Astrocyte (in vitro differentiated cells and primary cell): ENCODE measurements at regions not wholly inside any gene's neighbourhood (a gene's known extent, or its start where the extent isn't known, plus 50 kb on each side); places are given as distances from the start of the nearest gene placed in this dataset.

Experiments used
- DNase-seq: peaks from one replicate; pipeline ENCODE4 v3.0.0-alpha.2; 2010; ENCODE audit warnings: low read depth
- FAIRE-seq: peaks from 2 replicates; lab custom pipeline; 2011; peaks lifted over from hg19 to GRCh38; lab: Jason Lieb, UNC
- H2AFZ ChIP-seq: 2 replicates; pipeline ENCODE4 v1.6.0; 2012; ENCODE audit warnings: low read depth, low read length, inconsistent platforms
- H3K27ac ChIP-seq: 2 replicates; pipeline ENCODE4 v1.5.1; 2011; ENCODE audit warnings: low read depth, low read length, inconsistent platforms
- H3K27me3 ChIP-seq: 2 replicates; pipeline ENCODE4 v1.6.0; 2011; ENCODE audit warnings: low read length, inconsistent platforms; ENCODE audit not compliant: insufficient read depth
- H3K36me3 ChIP-seq: 2 replicates; pipeline ENCODE4 v1.5.1; 2011; ENCODE audit warnings: low read length, inconsistent platforms; ENCODE audit not compliant: insufficient read depth
- H3K4me1 ChIP-seq: 2 replicates; pipeline ENCODE4 v1.5.1; 2011; ENCODE audit warnings: low read length, inconsistent platforms; ENCODE audit not compliant: insufficient read depth
- H3K4me2 ChIP-seq: 2 replicates; pipeline ENCODE4 v1.6.0; 2012; ENCODE audit warnings: low read length, inconsistent platforms
- H3K4me3 ChIP-seq: 2 replicates; pipeline ENCODE4 v1.5.1; 2011; ENCODE audit warnings: low read depth, mild to moderate bottlenecking, low read length, inconsistent platforms; ENCODE audit not compliant: insufficient read depth
- H3K79me2 ChIP-seq: 2 replicates; pipeline ENCODE4 v1.6.0; 2012; ENCODE audit warnings: mild to moderate bottlenecking, low read length, inconsistent platforms; ENCODE audit not compliant: insufficient read depth
- H3K9ac ChIP-seq: 2 replicates; pipeline ENCODE4 v1.6.0; 2012; ENCODE audit warnings: mild to moderate bottlenecking, low read length, inconsistent platforms
- H3K9me3 ChIP-seq: 2 replicates; pipeline ENCODE4 v1.5.1; 2012; ENCODE audit warnings: low read depth, mild to moderate bottlenecking, low read length, inconsistent platforms; ENCODE audit not compliant: insufficient read depth
- H4K20me1 ChIP-seq: 2 replicates; pipeline ENCODE4 v1.6.0; 2012; ENCODE audit warnings: low read length, inconsistent platforms; ENCODE audit not compliant: insufficient read depth
- H3K27ac Mint-ChIP-seq: one replicate; pipeline ENCODE4 v1.8.0; 2021; ENCODE audit warnings: mild to moderate bottlenecking, mixed read lengths; ENCODE audit not compliant: unreplicated experiment
- H3K27me3 Mint-ChIP-seq: one replicate; pipeline ENCODE4 v1.8.0; 2021; ENCODE audit warnings: low read depth, mixed read lengths; ENCODE audit not compliant: unreplicated experiment
- H3K36me3 Mint-ChIP-seq: one replicate; pipeline ENCODE4 v1.8.0; 2021; ENCODE audit warnings: low read depth, mixed read lengths; ENCODE audit not compliant: unreplicated experiment
- H3K4me1 Mint-ChIP-seq: one replicate; pipeline ENCODE4 v1.8.0; 2021; ENCODE audit warnings: low read depth, mixed read lengths; ENCODE audit not compliant: unreplicated experiment
- H3K4me3 Mint-ChIP-seq: one replicate; pipeline ENCODE4 v1.8.0; 2021; ENCODE audit warnings: mild to moderate bottlenecking, moderate library complexity, mixed read lengths; ENCODE audit not compliant: unreplicated experiment
- H3K9me3 Mint-ChIP-seq: one replicate; pipeline ENCODE4 v1.8.0; 2021; ENCODE audit warnings: mild to moderate bottlenecking, mixed read lengths; ENCODE audit not compliant: unreplicated experiment
- CTCF ChIP-seq: IDR thresholded peaks from 2 replicates; pipeline ENCODE4 v1.5.1; 2011; ENCODE audit warnings: low read depth, mild to moderate bottlenecking, inconsistent platforms, low read length, moderate library complexity; ENCODE audit not compliant: insufficient read depth
- EZH2 ChIP-seq: IDR thresholded peaks from 2 replicates; pipeline ENCODE4 v1.6.1; 2012; ENCODE audit warnings: mild to moderate bottlenecking, low read length, inconsistent platforms; ENCODE audit not compliant: insufficient read depth

GRCh38 chr10:64014281-64014680 is 493.1 kb downstream of the REEP3 start:
- Histone ChIP-seq H3K9me3 (peaks cover 4% of the 10 kb centered on the region), H4K20me1 (no peaks in the 10 kb centered on the region), H3K4me3 (no peak overlapping the region), H2AFZ (no peak overlapping the region), H3K36me3 (no peaks in the 10 kb centered on the region), H3K79me2 (no peaks in the 10 kb centered on the region), H3K4me2 (no peak overlapping the region), H3K27ac (no peak overlapping the region), H3K27me3 (no peaks in the 10 kb centered on the region), H3K4me1 (no peaks in the 10 kb centered on the region), H3K9ac (no peak overlapping the region)
- H3K4me3 Mint-ChIP-seq: no peak overlapping the region
- H3K9me3 Mint-ChIP-seq: no peaks in the 10 kb centered on the region
- H3K36me3 Mint-ChIP-seq: no peaks in the 10 kb centered on the region
- H3K4me1 Mint-ChIP-seq: peaks cover 6% of the 10 kb centered on the region
- no peak overlapping the region for H3K27ac Mint-ChIP-seq
- H3K27me3 Mint-ChIP-seq: no peaks in the 10 kb centered on the region
- DNase-seq (no peak), FAIRE-seq (no peak)
- TF ChIP-seq CTCF (no peak), EZH2 (no peak)

GRCh38 chr10:64023926-64024470 is 502.8 kb downstream of the REEP3 start:
- Mint-ChIP-seq H3K4me3 (no peak overlapping the region), H3K36me3 (peaks cover 1% of the 10 kb centered on the region), H3K27me3 (no peaks in the 10 kb centered on the region), H3K27ac (no peak overlapping the region), H3K4me1 (no peaks in the 10 kb centered on the region), H3K9me3 (peaks cover 7% of the 10 kb centered on the region)
- Histone ChIP-seq H3K27me3 (no peaks in the 10 kb centered on the region), H3K4me1 (no peaks in the 10 kb centered on the region), H3K9ac (no peak overlapping the region), H4K20me1 (no peaks in the 10 kb centered on the region), H3K9me3 (no peaks in the 10 kb centered on the region), H3K4me2 (no peak overlapping the region), H3K27ac (no peak overlapping the region), H3K4me3 (no peak overlapping the region), H3K36me3 (no peaks in the 10 kb centered on the region), H3K79me2 (no peaks in the 10 kb centered on the region), H2AFZ (no peak overlapping the region)
- no peak for FAIRE-seq
- no peak for DNase-seq
- TF ChIP-seq CTCF: no peak

GRCh38 chr10:64033711-64034110 is 512.5 kb downstream of the REEP3 start:
- Histone ChIP-seq H3K36me3 (no peaks in the 10 kb centered on the region), H3K4me3 (no peak overlapping the region), H3K9me3 (no peaks in the 10 kb centered on the region), H2AFZ (no peak overlapping the region), H3K27ac (no peak overlapping the region), H3K4me1 (no peaks in the 10 kb centered on the region), H4K20me1 (no peaks in the 10 kb centered on the region), H3K27me3 (peaks cover 8% of the 10 kb centered on the region), H3K9ac (no peak overlapping the region), H3K4me2 (no peak overlapping the region), H3K79me2 (no peaks in the 10 kb centered on the region)
- Mint-ChIP-seq H3K27me3 (no peaks in the 10 kb centered on the region), H3K36me3 (no peaks in the 10 kb centered on the region), H3K4me3 (no peak overlapping the region), H3K4me1 (peaks cover 11% of the 10 kb centered on the region), H3K9me3 (no peaks in the 10 kb centered on the region), H3K27ac (no peak overlapping the region)
- no peak for DNase-seq
- TF ChIP-seq EZH2: no peak
- no peak for FAIRE-seq
